DMS114 treated with DMSO at 0.1 percent for 48 hours (cell line): ENCODE measurements at regions not wholly inside any gene's neighbourhood (a gene's known extent, or its start where the extent isn't known, plus 50 kb on each side); places are given as distances from the start of the nearest gene placed in this dataset.

Source experiments
- DNase-seq: peaks from one replicate; lab custom pipeline; 2025; ENCODE audit not compliant: unreplicated experiment; lab: John Stamatoyannopoulos, UW

GRCh38 chr10:125460326-125460725 lies 222.6 kb downstream of the TEX36 start:
- no peak for DNase-seq

DNA sequence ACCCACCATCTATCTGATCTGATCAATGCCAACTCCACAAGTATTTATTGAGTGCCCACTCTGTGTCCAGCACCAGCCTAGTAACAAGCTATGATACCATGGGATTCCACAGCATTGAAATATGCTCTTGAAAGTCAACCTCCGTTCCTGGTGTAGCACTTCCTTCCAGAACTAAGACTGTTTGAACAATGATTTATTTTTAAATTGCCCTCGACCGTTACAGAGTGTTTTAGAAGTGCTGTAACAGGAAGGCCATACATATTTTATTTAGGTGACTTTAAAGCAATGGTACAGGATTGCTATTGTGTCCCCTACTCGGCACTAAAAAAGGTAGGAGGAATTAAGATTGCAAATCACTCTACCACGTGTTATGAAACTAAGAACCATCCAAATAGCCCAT lies 225.6 kb downstream of the TEX36 start:
- no peak for DNase-seq

- DNase-seq: no peak
Measured at GRCh38 chr10:125455855-125456254, 227.1 kb downstream of the TEX36 start.

DNA sequence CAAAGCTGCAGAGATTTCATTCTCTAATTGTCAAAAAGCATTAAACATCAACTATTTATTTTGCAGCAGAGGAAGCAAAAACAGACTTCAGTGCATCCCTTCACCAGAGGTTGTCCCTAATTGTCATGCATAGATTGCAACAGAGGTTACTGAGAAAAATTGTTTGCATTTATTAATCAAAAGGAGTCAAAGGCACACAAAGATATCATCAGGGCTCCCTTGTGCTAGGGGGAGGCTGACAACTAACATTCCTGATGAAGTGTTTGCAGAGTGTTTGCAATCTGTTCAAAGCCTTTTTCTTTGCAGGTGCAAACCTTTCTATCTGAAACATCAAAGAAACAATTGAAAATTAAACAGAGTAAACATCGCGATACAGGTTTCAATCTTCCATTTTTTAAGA lies 227.5 kb downstream of the TEX36 start:
- no peak for DNase-seq

DNA sequence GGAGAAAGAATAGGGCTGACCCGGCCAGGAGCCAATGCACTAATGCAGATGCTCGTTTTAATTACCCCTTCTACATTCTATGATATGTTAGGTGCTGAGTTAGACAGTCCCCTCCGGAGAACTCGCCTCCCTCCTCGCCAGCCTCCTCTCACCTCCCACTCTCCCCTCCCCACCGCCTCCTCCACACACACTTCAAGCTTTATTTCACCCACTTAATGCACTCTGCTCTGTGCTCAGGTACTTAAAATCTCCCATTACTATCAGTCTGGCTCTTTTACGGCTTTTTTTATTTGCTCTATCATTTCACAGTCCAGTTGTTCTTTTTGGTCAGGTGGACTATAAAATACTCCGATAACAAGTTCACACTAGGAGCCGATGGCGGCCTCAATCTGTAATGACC lies 231.6 kb downstream of the TEX36 start:
- DNase-seq: no peak

DNA sequence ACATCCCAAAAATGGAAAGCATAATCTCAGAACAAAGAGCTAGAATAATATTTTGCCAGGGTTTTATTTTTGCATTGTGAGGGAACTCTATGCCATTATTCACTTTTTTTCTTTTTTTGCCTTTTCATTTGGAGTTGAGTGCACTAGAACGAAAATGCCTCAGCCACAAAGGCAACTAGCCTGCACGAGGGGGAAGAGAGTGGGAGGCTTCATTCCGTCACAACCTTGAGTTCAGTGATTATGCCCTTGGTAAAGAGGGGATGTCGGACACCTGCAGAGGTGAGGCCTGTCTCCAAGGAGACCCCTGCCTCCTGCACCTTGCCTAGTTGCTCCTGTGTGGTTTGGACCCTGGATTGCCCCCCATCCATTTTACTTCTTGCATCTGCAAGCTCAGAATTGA lies 232.7 kb downstream of the TEX36 start:
- DNase-seq: no peak

DNA sequence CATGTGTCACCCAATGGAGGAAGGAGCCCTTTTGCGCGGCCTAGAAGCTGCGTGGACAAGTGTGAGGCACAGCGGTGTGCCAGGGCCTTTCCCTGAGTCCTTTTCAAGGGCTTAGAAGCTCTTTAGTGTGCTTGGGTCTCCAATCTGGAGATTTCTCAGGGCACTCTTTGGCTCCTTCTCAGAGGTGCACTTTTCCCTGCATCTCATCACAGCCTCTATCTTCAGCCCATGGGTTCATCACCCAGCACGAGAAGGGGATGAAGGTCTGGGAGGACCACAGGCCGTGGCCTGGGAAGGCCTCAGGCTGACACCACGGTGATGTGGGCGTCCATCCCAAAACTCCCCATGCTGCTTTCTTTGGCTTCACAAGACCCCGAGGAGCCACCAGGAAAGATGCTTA lies 233.4 kb downstream of the TEX36 start:
- no peak for DNase-seq

- DNase-seq: peak; percentile 2
Measured at GRCh38 chr10:125448596-125448995, 234.4 kb downstream of the TEX36 start.

DNA sequence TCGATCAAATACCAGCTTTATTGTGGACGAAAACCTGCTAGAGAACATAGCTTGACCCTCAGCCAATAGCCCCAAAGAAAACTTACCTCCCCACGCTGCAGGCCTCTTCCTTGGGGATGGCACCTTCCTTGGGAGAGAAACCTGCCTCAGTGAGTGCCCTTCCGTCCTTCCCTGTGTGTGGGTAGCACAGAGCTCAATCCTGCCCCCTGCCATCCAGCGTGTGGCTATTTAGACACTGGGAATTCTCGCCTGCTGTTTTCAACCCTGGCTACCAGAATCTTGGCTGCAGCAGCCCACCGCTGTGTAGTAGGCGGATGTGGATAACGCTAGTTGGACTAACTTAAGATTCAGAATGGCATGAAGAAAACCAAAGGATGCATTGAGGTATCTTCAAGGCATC lies 238.2 kb downstream of the TEX36 start:
- no peak for DNase-seq

DNA sequence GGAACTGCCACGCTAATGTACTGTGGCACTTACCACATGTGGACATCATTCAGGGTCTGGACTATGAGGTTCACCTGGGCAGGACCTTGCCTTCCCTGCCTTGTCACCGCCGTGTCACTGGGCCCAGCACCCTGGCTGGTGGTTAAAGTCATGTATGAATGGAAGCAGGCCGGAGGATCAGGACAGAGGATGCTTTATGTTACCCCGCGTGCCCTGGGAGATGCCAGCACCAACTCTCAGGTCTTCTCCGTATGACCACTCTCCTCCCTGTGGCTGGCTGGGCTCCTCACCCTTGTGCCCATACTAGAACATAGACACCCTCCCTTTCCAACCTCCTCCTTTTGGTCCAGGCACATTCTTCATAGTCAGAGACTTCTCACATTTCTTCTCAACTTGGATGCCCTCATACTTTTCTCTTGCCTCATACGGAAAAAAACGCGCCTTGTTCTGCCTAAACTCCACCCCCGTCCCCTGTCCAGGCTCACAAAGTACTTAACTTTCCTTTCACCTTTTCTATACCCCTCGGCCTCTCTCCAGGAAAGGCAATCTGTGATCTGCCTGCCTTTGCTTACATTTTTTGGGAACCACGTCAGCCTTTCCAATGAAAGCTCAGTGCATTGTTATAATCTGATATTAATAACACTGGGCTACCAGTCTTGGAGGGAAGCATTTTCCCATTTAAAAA lies 240.0 kb downstream of the TEX36 start:
- DNase-seq: no peak

DNA sequence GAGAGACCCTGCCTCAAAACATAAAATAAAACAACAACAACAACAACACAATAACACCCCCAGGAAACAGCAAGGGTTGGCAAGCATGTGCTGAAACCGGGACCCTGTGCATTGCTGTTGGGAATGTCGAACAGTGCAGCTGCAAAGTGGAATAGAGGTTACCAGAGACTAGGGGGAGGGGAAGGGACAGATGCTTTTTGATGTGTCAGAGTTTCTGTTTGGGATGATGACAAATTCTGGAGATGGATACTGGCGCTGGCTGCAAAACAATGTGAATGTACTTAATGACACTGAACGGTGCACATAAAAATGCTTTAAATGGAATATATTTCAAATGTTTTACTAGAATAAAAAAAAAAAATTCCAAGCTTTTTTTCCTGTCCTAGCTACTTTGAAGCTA lies 241.8 kb downstream of the TEX36 start:
- no peak for DNase-seq

DNA sequence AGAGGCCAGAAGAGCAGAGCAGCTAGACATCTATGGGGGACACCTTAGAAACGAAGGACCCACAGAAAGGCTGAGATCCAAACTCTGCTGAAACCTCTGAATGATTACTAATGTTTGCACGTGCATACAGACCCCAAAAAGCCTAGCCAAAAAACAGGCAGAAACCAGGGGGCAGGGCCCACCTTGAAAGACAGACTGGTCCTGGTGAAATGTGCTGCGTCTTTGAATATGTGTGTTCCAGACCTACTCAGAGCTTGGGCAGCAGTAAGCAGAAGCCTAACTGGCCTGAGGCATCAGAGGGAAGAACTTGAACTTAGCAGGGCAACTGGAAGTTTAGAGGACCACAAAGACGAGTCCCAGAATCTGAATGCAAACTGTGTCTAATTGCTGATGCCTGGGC lies 251.8 kb downstream of the TEX36 start:
- no peak for DNase-seq

DNA sequence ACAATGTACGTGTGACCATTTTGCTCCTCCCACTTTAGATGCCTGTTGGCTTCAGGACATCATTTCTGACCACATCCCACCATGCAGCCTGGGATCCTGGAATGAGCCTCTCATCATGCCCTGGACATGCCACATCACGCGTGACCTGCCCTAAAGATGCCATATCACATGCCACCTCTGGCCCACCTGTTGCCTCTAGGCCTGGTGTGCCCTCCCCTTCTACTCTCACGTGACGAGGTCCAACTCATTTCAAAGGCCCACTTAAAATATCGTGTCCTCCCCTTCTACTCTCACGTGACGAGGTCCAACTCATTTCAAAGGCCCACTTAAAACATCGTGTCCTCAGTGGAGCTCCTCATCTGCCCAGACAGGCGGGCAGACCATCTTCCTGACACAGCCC lies 254.9 kb downstream of the TEX36 start:
- no peak for DNase-seq

DNA sequence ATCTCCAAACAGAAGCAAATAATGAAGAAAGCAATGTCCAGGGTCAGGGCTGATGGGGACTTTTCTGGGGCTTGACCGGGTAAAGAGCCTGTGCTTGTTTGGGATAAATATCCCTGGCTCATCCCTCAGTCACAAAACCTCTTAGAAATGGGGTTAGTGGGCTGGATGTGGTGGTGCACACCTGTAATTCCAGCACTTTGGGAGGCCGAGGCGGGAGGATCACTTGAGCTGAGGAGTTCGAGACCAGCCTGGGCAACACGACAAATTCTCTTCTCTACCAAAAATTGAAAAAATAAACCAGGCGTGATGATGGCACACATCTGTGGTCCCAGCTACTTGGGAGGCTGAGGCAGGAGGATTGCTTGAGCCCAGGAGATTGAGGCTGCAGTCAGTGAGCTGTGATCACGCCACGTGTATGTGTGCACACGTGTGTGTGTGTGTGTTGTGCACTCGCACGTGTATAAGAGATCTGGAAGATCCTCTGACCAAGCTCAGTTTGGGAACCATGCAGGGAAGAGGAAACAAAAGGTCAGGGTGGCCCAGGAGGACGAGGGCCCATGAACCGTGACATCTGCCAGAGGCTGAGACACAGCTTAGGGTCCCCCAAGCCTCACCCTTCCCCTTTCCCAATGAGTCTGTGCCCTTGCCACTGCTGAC lies 258.6 kb downstream of the TEX36 start:
- no peak for DNase-seq

DNA sequence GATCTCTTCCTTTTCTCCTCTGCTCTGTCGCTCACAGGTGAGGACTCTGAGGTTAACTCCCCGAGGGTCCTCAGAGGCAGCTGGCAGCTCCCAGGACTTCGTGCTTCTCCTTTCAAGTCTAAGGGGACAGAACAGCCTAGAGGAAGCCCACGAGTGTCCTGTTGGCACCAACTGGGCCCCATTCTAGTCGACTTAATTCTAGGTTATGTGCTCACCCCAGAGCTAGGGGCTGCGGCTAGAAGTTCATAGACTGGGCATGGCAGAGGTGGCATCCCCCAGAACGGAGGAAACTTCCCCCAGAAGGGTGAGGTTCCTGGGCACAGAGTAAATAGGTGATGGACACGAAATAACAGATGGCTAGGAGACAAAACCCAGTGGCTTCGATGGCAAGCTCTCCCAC lies 259.4 kb downstream of the TEX36 start:
- DNase-seq: no peak

DNA sequence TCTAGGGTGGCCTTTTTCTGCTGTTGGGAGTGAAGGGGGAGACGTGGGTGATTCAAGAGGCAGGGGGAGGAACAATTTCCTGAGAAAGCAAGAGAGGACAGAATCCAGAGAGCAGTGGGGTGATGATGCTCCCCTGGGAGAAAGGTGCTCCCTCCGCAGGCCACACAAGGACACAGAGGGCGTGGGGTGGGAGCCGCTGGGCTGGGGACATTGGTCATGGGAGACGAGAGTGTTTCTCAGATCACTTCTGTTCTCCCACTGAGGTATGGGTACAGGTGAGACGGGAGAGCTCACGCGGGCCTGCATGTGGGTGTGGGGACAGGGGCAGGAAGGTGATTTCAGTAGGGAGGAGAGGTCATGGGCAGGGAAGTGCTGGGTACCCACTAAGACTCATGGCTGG lies 259.5 kb upstream of the CTBP2 start:
- DNase-seq: no peak

DNA sequence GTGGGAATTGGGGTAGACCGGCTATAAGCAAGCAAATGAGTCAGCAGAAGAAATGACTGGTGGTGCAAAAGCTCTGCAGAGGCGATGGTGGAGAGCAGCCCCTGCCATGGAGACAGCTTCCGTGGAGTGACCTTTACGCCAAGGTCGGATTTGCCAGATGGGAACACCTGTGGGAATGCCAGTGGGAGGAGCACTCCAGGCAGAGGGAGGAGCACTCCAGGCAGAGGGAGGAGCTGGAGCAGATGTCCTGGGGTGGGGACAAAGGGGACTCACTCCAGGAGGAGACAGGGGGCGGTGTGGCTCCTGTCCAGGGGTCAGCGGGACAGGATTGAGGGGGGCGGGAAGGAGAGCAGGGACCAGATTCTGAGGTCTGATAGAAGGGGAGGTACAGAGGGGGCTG lies 258.8 kb upstream of the CTBP2 start:
- DNase-seq: no peak

DNA sequence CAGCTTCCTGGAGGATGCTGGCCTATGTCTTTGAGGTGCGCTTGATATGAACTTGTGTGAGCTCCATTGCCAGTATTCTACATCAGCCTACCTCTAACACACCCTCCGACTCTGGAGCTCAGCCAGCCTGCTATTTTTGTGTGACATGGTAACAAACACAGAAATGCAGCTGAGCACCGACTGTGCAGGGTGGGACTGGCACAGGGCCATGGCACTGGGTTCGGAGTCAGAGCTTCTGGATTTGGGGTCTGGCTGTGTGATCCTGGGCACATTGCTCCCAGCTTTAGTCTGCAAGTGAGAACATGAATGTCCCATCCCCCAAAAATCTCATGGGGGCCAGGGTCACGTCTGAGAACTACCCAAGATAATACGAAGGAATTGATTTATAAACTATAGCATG lies 257.2 kb upstream of the CTBP2 start:
- no peak for DNase-seq

GRCh38 chr10:125415964-125416363 lies 255.6 kb upstream of the CTBP2 start:
- no peak for DNase-seq

DNA sequence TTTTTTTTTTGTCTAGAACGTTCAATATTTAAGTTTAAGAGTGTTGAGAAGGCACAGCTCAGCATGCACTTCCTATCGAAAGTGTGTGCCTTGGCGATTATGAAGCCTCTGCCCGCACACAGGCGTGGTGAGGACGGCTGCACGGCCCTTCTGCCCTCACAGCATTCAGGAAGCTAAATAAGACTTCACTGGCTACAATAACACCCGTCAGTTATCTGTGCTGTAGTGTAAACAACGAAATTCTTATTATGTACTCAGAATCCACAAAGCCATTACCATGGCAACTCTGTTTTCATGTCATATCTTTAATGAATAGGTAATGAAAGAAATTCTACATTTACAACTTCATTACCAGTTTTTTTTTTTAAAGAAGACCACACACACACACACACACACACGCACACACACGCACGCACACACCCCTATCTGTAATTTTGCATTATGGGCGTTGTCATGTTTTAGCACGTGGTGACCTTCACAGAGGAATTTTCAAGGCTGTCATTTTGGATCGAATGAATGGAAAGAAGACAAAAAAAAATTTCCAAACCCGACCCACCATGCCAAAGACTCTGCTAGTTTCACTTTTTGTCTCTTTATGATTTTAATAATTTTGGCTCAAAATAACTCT lies 254.8 kb upstream of the CTBP2 start:
- no peak for DNase-seq

GRCh38 chr10:125411724-125412123 lies 251.4 kb upstream of the CTBP2 start:
- DNase-seq: no peak

GRCh38 chr10:125409756-125410155 lies 249.4 kb upstream of the CTBP2 start:
- DNase-seq: no peak

DNA sequence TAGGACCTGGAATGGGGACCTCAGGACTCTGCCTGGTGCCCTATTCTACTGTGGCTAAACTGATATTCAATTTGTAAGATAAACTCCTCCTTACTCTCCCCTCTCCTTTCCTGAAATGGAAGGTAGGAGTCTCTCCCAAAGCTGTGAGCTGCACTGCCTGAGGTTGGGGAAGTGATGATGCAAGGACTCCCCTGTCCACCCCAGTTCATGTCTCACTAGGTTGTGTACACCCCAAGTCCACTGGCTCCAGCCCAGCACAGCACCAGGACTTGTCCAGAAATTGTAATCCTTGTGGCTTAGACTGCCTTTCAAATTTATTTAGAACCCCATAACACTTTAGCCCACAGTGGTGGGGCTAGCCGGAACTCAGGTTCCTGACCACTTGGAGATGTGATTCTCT lies 247.2 kb upstream of the CTBP2 start:
- no peak for DNase-seq
